Mesendoderm (in vitro differentiated cells): ENCODE measurements at regions not wholly inside any gene's neighbourhood (a gene's known extent, or its start where the extent isn't known, plus 50 kb on each side); places are given as distances from the start of the nearest gene placed in this dataset.
A peak's percentile ranks its signal among the peaks of the same experiment; 100 is the strongest.
"Not testable (repeated sequence)": the region's sequence is repeated elsewhere in the genome, so short reads cannot be mapped to it uniquely, and the experiment has no call there.

Source experiments
- DNase-seq: peaks from one replicate; pipeline ENCODE4 v3.0.0; 2013
- H2AK5ac ChIP-seq: 2 replicates; pipeline ENCODE4 v1.6.1; 2013; ENCODE audit warnings: low read length, inconsistent platforms
- H2BK120ac ChIP-seq: 2 replicates; pipeline ENCODE4 v1.6.1; 2013; ENCODE audit warnings: low read depth, mild to moderate bottlenecking, low read length, moderate library complexity, mixed read lengths
- H2BK15ac ChIP-seq: replicated peaks from 2 replicates; pipeline ENCODE4 v1.6.1; 2013; ENCODE audit warnings: low read depth, mild to moderate bottlenecking, moderate library complexity
- H2BK5ac ChIP-seq: 2 replicates; pipeline ENCODE4 v1.6.1; 2013; ENCODE audit warnings: low read length, inconsistent platforms
- H3K18ac ChIP-seq: 2 replicates; pipeline ENCODE4 v1.6.1; 2013; ENCODE audit warnings: mild to moderate bottlenecking, low read length, mixed read lengths
- H3K23ac ChIP-seq: one replicate; pipeline ENCODE4 v1.6.1; 2013; ENCODE audit warnings: low read length
- H3K27ac ChIP-seq: 2 replicates; pipeline ENCODE4 v1.5.1; 2013; ENCODE audit warnings: low read depth, mild to moderate bottlenecking, inconsistent platforms, low read length, moderate library complexity
- H3K27me3 ChIP-seq: 2 replicates; pipeline ENCODE4 v1.6.1; 2013; ENCODE audit warnings: low read length, control low read depth, mild to moderate bottlenecking, inconsistent platforms; ENCODE audit not compliant: insufficient read depth, poor library complexity
- H3K36me3 ChIP-seq: 2 replicates; pipeline ENCODE4 v1.6.1; 2013; ENCODE audit warnings: low read length, inconsistent platforms; ENCODE audit not compliant: control insufficient read depth, insufficient read depth
- H3K4ac ChIP-seq: one replicate; pipeline ENCODE4 v1.6.1; 2013; ENCODE audit warnings: low read depth, mild to moderate bottlenecking, low read length, moderate library complexity
- H3K4me1 ChIP-seq: 2 replicates; pipeline ENCODE4 v1.6.1; 2013; ENCODE audit warnings: low read depth, low read length, inconsistent platforms; ENCODE audit not compliant: control insufficient read depth
- H3K4me2 ChIP-seq: 2 replicates; pipeline ENCODE4 v1.6.1; 2013; ENCODE audit warnings: low read length
- H3K4me3 ChIP-seq: 2 replicates; pipeline ENCODE4 v1.5.1; 2013; ENCODE audit warnings: mild to moderate bottlenecking, low read length
- H3K56ac ChIP-seq: one replicate; pipeline ENCODE4 v1.6.1; 2013; ENCODE audit warnings: low read length
- H3K79me1 ChIP-seq: 2 replicates; pipeline ENCODE4 v1.6.1; 2013; ENCODE audit warnings: low read length, inconsistent platforms
- H3K79me2 ChIP-seq: 2 replicates; pipeline ENCODE4 v1.6.1; 2013; ENCODE audit warnings: mild to moderate bottlenecking, low read length; ENCODE audit not compliant: control insufficient read depth, insufficient read depth
- H3K9ac ChIP-seq: 2 replicates; pipeline ENCODE4 v1.6.1; 2013; ENCODE audit warnings: low read length, inconsistent platforms
- H4K5ac ChIP-seq: one replicate; pipeline ENCODE4 v1.6.1; 2013; ENCODE audit warnings: low read length
- H4K8ac ChIP-seq: one replicate; pipeline ENCODE4 v1.6.1; 2013; ENCODE audit warnings: low read depth, mild to moderate bottlenecking, control low read depth, low read length, moderate library complexity
- WGBS: extraction: QIAGEN DNeasy Blood & Tissue Kit; methylation state at CpG from one replicate; pipeline ENCODE4 v1.1.7; 2013; ENCODE audit warnings: low lambda C conversion rate, missing lambda C conversion rate; ENCODE audit not compliant: insufficient coverage; ENCODE audit errors: extremely low coverage; 5-methylcytosine and 5-hydroxymethylcytosine counted together

- H2BK120ac ChIP-seq, result no peak overlapping the region
- no peak overlapping the region for H3K27ac ChIP-seq
- H3K4me3 ChIP-seq, result no peak overlapping the region
- peak; percentile 87 for DNase-seq
- H3K79me2 ChIP-seq, result no peaks in the 10 kb centered on the region
- no peak overlapping the region for H3K23ac ChIP-seq
- no peak overlapping the region for H4K8ac ChIP-seq
- no peak overlapping the region for H4K5ac ChIP-seq
- no peaks in the 10 kb centered on the region for H3K27me3 ChIP-seq
- no peak overlapping the region for H3K4me2 ChIP-seq
- H3K4ac ChIP-seq, result no peak overlapping the region
- H3K56ac ChIP-seq, result no peak overlapping the region
- no peaks in the 10 kb centered on the region for H3K36me3 ChIP-seq
- no peak overlapping the region for H2AK5ac ChIP-seq
- H3K4me1 ChIP-seq, result peaks cover 3% of the 10 kb centered on the region
- no peak overlapping the region for H3K18ac ChIP-seq
- no peaks in the 10 kb centered on the region for H3K79me1 ChIP-seq
- H3K9ac ChIP-seq, result no peak overlapping the region
- H2BK5ac ChIP-seq, result peak overlapping the region; percentile 30
- H2BK15ac ChIP-seq, result no peak overlapping the region
Observed at GRCh38 chr7:16940776-16941175, 59.0 kb upstream of the AGR3 start.

GRCh38 chr7:16942929-16943509, 61.2 kb upstream of the AGR3 start:
- no peaks in the 10 kb centered on the region for H3K79me1 ChIP-seq
- H3K4me1 ChIP-seq, result peaks cover 3% of the 10 kb centered on the region
- no peak overlapping the region for H2BK120ac ChIP-seq
- H3K36me3 ChIP-seq, result no peaks in the 10 kb centered on the region
- no peaks in the 10 kb centered on the region for H3K27me3 ChIP-seq
- H3K56ac ChIP-seq, result no peak overlapping the region
- H4K8ac ChIP-seq, result no peak overlapping the region
- no peak overlapping the region for H2BK5ac ChIP-seq
- no peak overlapping the region for H3K9ac ChIP-seq
- no peak overlapping the region for H3K27ac ChIP-seq
- H2BK15ac ChIP-seq, result no peak overlapping the region
- no peak overlapping the region for H4K5ac ChIP-seq
- whole genome bisulfite sequencing, result no CpG with 5 or more reads among the region's 21 CpGs
- H3K4me3 ChIP-seq, result no peak overlapping the region
- no peak overlapping the region for H3K18ac ChIP-seq
- H3K23ac ChIP-seq, result no peak overlapping the region
- H3K4me2 ChIP-seq, result no peak overlapping the region
- no peak for DNase-seq
- no peak overlapping the region for H2AK5ac ChIP-seq
- H3K4ac ChIP-seq, result no peak overlapping the region
- no peaks in the 10 kb centered on the region for H3K79me2 ChIP-seq

- Histone ChIP-seq H4K8ac (no peak overlapping the region), H3K79me2 (no peaks in the 10 kb centered on the region), H2AK5ac (no peak overlapping the region), H3K56ac (no peak overlapping the region), H3K18ac (no peak overlapping the region), H3K9ac (no peak overlapping the region), H3K27me3 (no peaks in the 10 kb centered on the region), H2BK120ac (no peak overlapping the region), H2BK15ac (no peak overlapping the region), H3K4me2 (no peak overlapping the region), H3K4me3 (no peak overlapping the region), H3K23ac (no peak overlapping the region), H3K4me1 (peaks cover 2% of the 10 kb centered on the region), H3K79me1 (no peaks in the 10 kb centered on the region), H2BK5ac (no peak overlapping the region), H3K27ac (no peak overlapping the region), H3K4ac (no peak overlapping the region), H4K5ac (no peak overlapping the region), H3K36me3 (no peaks in the 10 kb centered on the region)
- no peak for DNase-seq
- no CpG with 5 or more reads among the region's 1 CpG for WGBS
Observed at GRCh38 chr7:16944936-16945335, 63.2 kb upstream of the AGR3 start.

- no CpG with 5 or more reads among the region's 5 CpGs for WGBS
Observed at GRCh38 chr7:16945372-16945771, 63.6 kb upstream of the AGR3 start.

GRCh38 chr7:16948110-16948509, 66.3 kb upstream of the AGR3 start:
- not testable (repeated sequence) for H2AK5ac ChIP-seq, H3K79me1 ChIP-seq, H2BK5ac ChIP-seq, H3K4me1 ChIP-seq, H3K27ac ChIP-seq, H3K18ac ChIP-seq, H2BK120ac ChIP-seq, H3K27me3 ChIP-seq, H3K79me2 ChIP-seq, H4K8ac ChIP-seq, H3K56ac ChIP-seq, H3K4me2 ChIP-seq, H3K23ac ChIP-seq, H3K9ac ChIP-seq, H4K5ac ChIP-seq, H2BK15ac ChIP-seq, H3K4me3 ChIP-seq, DNase-seq, H3K36me3 ChIP-seq, H3K4ac ChIP-seq
- WGBS, result no CpG with 5 or more reads among the region's 4 CpGs

More at GRCh38 chr7:16945372-16945771, 63.6 kb upstream of the AGR3 start:
- Histone ChIP-seq H4K5ac (no peak overlapping the region), H3K27ac (no peak overlapping the region), H2BK5ac (no peak overlapping the region), H3K9ac (no peak overlapping the region), H3K4me2 (no peak overlapping the region), H3K79me2 (no peaks in the 10 kb centered on the region), H3K79me1 (no peaks in the 10 kb centered on the region), H3K56ac (no peak overlapping the region), H3K23ac (no peak overlapping the region), H3K27me3 (no peaks in the 10 kb centered on the region), H3K18ac (no peak overlapping the region), H3K4me3 (no peak overlapping the region), H3K36me3 (no peaks in the 10 kb centered on the region), H2BK120ac (no peak overlapping the region), H2AK5ac (no peak overlapping the region), H3K4ac (no peak overlapping the region), H3K4me1 (no peaks in the 10 kb centered on the region), H4K8ac (no peak overlapping the region), H2BK15ac (no peak overlapping the region)
- DNase-seq, result no peak

GRCh38 chr7:16951483-16952080, 69.8 kb upstream of the AGR3 start:
- no peak overlapping the region for H2AK5ac ChIP-seq
- DNase-seq, result no peak
- no CpG with 5 or more reads among the region's 3 CpGs for WGBS

More at GRCh38 chr7:16951483-16952080, 69.8 kb upstream of the AGR3 start:
- Histone ChIP-seq H3K27ac (no peak overlapping the region), H2BK5ac (no peak overlapping the region), H3K56ac (no peak overlapping the region), H3K9ac (no peak overlapping the region), H3K4me2 (no peak overlapping the region), H4K5ac (no peak overlapping the region), H3K4me1 (no peaks in the 10 kb centered on the region), H3K36me3 (no peaks in the 10 kb centered on the region), H3K79me1 (no peaks in the 10 kb centered on the region), H3K4ac (no peak overlapping the region), H3K4me3 (no peak overlapping the region), H2BK15ac (no peak overlapping the region), H3K79me2 (no peaks in the 10 kb centered on the region), H3K23ac (no peak overlapping the region), H2BK120ac (no peak overlapping the region), H4K8ac (no peak overlapping the region), H3K27me3 (no peaks in the 10 kb centered on the region), H3K18ac (peak overlapping the region; percentile 68)
